ENCODE measurements at regions not wholly inside any gene's neighbourhood (a gene's known extent, or its start where the extent isn't known, plus 50 kb on each side); places are given as distances from the start of the nearest gene placed in this dataset.

DNA sequence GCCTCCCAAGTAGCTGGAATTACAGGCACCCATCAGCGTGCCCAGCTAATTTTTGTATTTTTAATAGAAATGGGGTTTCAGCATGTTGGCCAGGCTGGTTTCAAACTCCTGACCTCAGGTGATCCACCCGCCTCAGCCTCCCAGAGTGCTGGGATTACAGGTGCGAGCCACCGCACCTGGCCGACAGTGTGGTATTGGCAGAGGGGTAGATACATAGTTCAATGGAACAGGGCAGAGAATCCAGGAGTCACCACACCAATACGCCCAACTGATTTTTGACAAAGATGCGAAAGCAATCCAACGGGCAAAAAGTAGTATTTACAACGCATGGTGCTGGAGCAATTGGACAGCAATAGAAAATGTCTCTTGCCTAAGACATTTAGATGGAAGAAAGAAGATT, 164.0 kb upstream of the PPP1R26 start:
- no peak for DNase-seq (ENCODE audit: extremely low spot score, unreplicated experiment)
- Mint-ChIP-seq H3K36me3 (no peaks in the 10 kb centered on the region), H3K27ac (no peak overlapping the region), H3K4me3 (no peak overlapping the region), H3K4me1 (ENCODE audit: unreplicated experiment) (no peaks in the 10 kb centered on the region), H3K27me3 (peaks cover 32% of the 10 kb centered on the region), H3K9me3 (peaks cover 9% of the 10 kb centered on the region)
- TF ChIP-seq, protein P1, sequence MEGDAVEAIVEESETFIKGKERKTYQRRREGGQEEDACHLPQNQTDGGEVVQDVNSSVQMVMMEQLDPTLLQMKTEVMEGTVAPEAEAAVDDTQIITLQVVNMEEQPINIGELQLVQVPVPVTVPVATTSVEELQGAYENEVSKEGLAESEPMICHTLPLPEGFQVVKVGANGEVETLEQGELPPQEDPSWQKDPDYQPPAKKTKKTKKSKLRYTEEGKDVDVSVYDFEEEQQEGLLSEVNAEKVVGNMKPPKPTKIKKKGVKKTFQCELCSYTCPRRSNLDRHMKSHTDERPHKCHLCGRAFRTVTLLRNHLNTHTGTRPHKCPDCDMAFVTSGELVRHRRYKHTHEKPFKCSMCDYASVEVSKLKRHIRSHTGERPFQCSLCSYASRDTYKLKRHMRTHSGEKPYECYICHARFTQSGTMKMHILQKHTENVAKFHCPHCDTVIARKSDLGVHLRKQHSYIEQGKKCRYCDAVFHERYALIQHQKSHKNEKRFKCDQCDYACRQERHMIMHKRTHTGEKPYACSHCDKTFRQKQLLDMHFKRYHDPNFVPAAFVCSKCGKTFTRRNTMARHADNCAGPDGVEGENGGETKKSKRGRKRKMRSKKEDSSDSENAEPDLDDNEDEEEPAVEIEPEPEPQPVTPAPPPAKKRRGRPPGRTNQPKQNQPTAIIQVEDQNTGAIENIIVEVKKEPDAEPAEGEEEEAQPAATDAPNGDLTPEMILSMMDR (conservative IDR thresholded peaks at IDR 0.05): no peak

DNA sequence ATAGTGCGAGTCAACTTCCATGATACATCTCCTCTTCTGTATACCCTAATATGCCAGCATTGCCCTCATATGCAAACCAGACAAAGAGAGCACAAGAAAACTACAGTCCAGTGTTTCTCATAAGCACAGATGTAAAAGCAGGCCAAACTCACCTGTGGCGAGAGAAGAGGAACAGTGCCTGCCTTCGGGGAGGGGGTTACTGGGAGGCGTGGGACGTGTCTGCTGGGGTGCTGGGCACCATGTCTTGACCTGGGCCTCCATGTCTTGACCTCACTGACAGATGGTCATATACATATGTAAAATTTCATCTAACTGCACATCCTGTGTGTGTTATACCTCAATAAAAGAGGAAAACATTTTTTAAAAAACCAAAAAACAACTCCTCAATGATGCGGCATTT, 159.3 kb upstream of the PPP1R26 start:
- H3K27me3 Mint-ChIP-seq: peaks cover 35% of the 10 kb centered on the region
- H3K9me3 Mint-ChIP-seq: no peaks in the 10 kb centered on the region
- TF ChIP-seq, protein P1 (conservative IDR thresholded peaks at IDR 0.05): no peak
- H3K4me3 Mint-ChIP-seq: no peak overlapping the region
- H3K36me3 Mint-ChIP-seq: no peaks in the 10 kb centered on the region
- no peaks in the 10 kb centered on the region for H3K4me1 Mint-ChIP-seq (ENCODE audit: unreplicated experiment)
- H3K27ac Mint-ChIP-seq: no peak overlapping the region
- DNase-seq (ENCODE audit: extremely low spot score, unreplicated experiment): no peak

DNA sequence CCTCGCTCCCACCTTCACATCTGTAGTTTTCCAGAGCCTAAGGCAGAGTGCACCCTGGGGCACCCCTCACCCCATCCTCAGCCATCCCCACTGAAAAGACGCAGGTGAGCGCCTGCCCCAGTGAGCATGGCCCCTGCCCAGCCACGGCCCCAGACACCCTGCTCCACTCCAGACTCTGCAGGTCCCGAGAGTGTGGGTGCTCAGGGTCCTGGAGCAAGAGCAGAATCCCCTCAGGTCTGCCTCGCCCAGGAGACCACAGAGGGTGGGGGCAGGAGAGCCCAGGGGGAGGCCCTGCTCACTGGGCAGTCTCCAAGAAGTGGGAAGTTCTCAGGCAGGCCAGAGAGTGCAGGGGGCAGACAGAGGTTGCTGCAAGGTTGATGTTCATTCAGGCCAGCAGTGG, 158.6 kb upstream of the PPP1R26 start:
- Mint-ChIP-seq H3K27me3 (peaks cover 38% of the 10 kb centered on the region), H3K27ac (no peak overlapping the region), H3K4me3 (no peak overlapping the region), H3K36me3 (no peaks in the 10 kb centered on the region), H3K9me3 (no peaks in the 10 kb centered on the region), H3K4me1 (ENCODE audit: unreplicated experiment) (no peaks in the 10 kb centered on the region)
- DNase-seq (ENCODE audit: extremely low spot score, unreplicated experiment): no peak
- TF ChIP-seq, protein P1 (conservative IDR thresholded peaks at IDR 0.05): no peak

DNA sequence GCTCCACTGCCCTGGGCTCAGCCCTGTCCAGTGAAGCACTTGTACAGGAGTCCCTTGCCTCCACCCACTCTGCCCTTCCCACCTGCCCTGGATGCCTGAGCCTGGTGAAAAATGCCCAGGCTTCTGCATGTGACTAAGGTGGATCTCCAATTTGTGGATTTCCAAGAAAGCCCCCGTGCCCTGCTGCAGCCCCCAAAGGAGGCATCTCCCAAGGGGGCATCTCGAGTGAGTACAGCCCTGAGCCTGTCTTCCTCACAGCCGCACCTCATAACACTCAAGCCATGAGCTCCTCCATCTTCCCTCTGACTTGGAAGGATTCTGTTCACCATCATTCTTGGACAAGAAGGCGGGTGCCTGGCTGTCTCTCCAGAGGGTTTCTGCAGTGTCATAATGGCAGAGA, 158.0 kb upstream of the PPP1R26 start:
- no peak overlapping the region for H3K4me3 Mint-ChIP-seq
- no peak overlapping the region for H3K27ac Mint-ChIP-seq
- H3K4me1 Mint-ChIP-seq (ENCODE audit: unreplicated experiment): no peaks in the 10 kb centered on the region
- H3K9me3 Mint-ChIP-seq: no peaks in the 10 kb centered on the region
- peak; percentile 57 for DNase-seq (ENCODE audit: extremely low spot score, unreplicated experiment)
- no peaks in the 10 kb centered on the region for H3K36me3 Mint-ChIP-seq
- peaks cover 31% of the 10 kb centered on the region for H3K27me3 Mint-ChIP-seq
- TF ChIP-seq, protein P1 (conservative IDR thresholded peaks at IDR 0.05): no peak

DNA sequence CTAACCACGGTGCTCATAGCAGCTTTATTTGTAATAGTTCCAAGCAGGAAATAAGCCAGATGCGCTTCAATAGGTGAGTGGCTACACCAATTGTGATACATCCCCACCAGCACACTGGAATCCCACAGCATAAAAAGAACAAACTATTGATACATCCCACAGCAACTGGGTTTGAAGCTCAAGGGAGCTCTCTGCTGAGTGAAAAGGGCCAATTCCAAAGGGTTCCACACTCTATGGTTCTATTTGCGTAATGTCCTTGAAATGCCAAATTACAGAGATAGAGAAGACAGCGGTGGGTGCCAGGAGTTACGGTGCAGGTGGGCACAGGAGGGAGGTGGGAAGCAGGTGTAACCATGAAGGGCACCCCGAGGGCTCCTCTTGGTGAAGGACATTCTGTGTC, 155.3 kb upstream of the PPP1R26 start:
- H3K4me1 Mint-ChIP-seq (ENCODE audit: unreplicated experiment): no peaks in the 10 kb centered on the region
- no peak overlapping the region for H3K27ac Mint-ChIP-seq
- H3K4me3 Mint-ChIP-seq: no peak overlapping the region
- no peak for DNase-seq (ENCODE audit: extremely low spot score, unreplicated experiment)
- no peaks in the 10 kb centered on the region for H3K36me3 Mint-ChIP-seq
- no peaks in the 10 kb centered on the region for H3K9me3 Mint-ChIP-seq
- peaks cover 30% of the 10 kb centered on the region for H3K27me3 Mint-ChIP-seq
- TF ChIP-seq, protein P1 (conservative IDR thresholded peaks at IDR 0.05): no peak

DNA sequence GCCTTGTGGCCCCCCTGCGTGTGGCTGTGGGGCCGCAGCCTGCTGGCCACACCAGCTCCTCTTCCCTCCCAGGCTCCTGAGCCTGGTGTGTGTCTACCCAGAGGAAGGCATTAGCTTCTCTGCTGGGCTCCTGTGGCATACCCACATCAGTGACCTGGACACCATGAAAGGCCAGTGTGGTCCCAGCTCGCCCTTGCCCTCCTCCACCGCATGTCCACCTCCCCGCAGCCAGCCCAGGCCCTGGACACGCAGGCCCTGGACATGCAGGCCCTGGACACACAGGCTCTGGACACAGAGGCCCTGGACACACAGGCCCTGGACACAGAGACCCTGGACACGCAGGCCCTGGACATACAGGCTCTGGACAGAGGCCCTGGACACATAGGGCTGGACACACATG, 153.4 kb upstream of the PPP1R26 start:
- TF ChIP-seq, protein P1 (conservative IDR thresholded peaks at IDR 0.05): no peak
- DNase-seq (ENCODE audit: extremely low spot score, unreplicated experiment): no peak
- Mint-ChIP-seq H3K4me1 (ENCODE audit: unreplicated experiment) (no peaks in the 10 kb centered on the region), H3K4me3 (no peak overlapping the region), H3K9me3 (no peaks in the 10 kb centered on the region), H3K27ac (no peak overlapping the region), H3K36me3 (no peaks in the 10 kb centered on the region), H3K27me3 (peaks cover 27% of the 10 kb centered on the region)

Measured in type B pancreatic cell (in vitro differentiated cells).